HepG2 (cell line): ENCODE measurements at regions not wholly inside any gene's neighbourhood (a gene's known extent, or its start where the extent isn't known, plus 50 kb on each side); places are given as distances from the start of the nearest gene placed in this dataset.

ENCODE experiments used
- CEBPB ChIP-seq: IDR thresholded peaks from 2 replicates; pipeline ENCODE4 v1.6.1; 2011; ENCODE audit warnings: low read depth, low read length, improper control_type of control experiment, borderline replicate concordance
- EEA1 ChIP-seq: sonication (generic); formaldehyde crosslinking; IDR thresholded peaks from 2 replicates; pipeline ENCODE4 v1.5.1; 2020; ENCODE audit warnings: mild to moderate bottlenecking, missing genetic modification reagents, borderline replicate concordance
- FOXA3 ChIP-seq: IDR thresholded peaks from 2 replicates; pipeline ENCODE4 v1.6.1; 2016; ENCODE audit warnings: missing genetic modification reagents, missing compliant biosample characterization
- GMEB2 ChIP-seq: IDR thresholded peaks from 2 replicates; pipeline ENCODE4 v1.6.1; 2016; ENCODE audit warnings: missing biosample characterization, missing genetic modification reagents, low read depth
- IRF9 ChIP-seq: sonication (generic); formaldehyde crosslinking; IDR thresholded peaks from 2 replicates; pipeline ENCODE4 v1.8.0; 2022; ENCODE audit warnings: missing genetic modification reagents, mild to moderate bottlenecking, borderline replicate concordance
- JUND ChIP-seq: sonication (generic); formaldehyde crosslinking; IDR thresholded peaks from 2 replicates; pipeline ENCODE4 v1.8.0; 2022; ENCODE audit warnings: mild to moderate bottlenecking, missing genetic modification reagents
- MAFF ChIP-seq: IDR thresholded peaks from 2 replicates; pipeline ENCODE4 v1.6.1; 2011; ENCODE audit warnings: low read depth, low read length, improper control_type of control experiment
- MTA1 ChIP-seq: sonication (generic); formaldehyde crosslinking; IDR thresholded peaks from 2 replicates; pipeline ENCODE4 v1.4.0; 2020; ENCODE audit warnings: missing genetic modification reagents, mild to moderate bottlenecking, borderline replicate concordance
- MXD1 ChIP-seq: sonication (generic); formaldehyde crosslinking; IDR thresholded peaks from 2 replicates; pipeline ENCODE4 v1.4.0; 2020; ENCODE audit warnings: mild to moderate bottlenecking, missing genetic modification reagents
- PAX8 ChIP-seq: sonication (generic); formaldehyde crosslinking; IDR thresholded peaks from 2 replicates; pipeline ENCODE4 v1.8.0; 2022; ENCODE audit warnings: mild to moderate bottlenecking, missing genetic modification reagents, borderline replicate concordance
- PBX3 ChIP-seq: sonication (generic); formaldehyde crosslinking; IDR thresholded peaks from 2 replicates; pipeline ENCODE4 v1.8.1; 2023; ENCODE audit warnings: missing genetic modification reagents, inconsistent platforms, borderline replicate concordance
- PITX1 ChIP-seq: sonication (generic); formaldehyde crosslinking; IDR thresholded peaks from 2 replicates; pipeline ENCODE4 v1.5.1; 2020; ENCODE audit warnings: mild to moderate bottlenecking, missing genetic modification reagents
- SETDB1 ChIP-seq: sonication (generic); formaldehyde crosslinking; IDR thresholded peaks from 2 replicates; pipeline ENCODE4 v1.5.1; 2020; ENCODE audit warnings: missing genetic modification reagents, mild to moderate bottlenecking, borderline replicate concordance
- SIX4 ChIP-seq: sonication (generic); formaldehyde crosslinking; IDR thresholded peaks from 2 replicates; pipeline ENCODE4 v1.4.0; 2020; ENCODE audit warnings: missing genetic modification reagents
- SOX13 ChIP-seq, 3 experiments: fragments of 450-650 bp in 1 of 3; sonication (generic) in 1 of 3; formaldehyde crosslinking in 1 of 3; IDR thresholded peaks in 2 of 3; conservative IDR thresholded peaks in 1 of 3; 2 replicates each; pipeline versions ENCODE4 v1.5.0 to v1.6.1; 2016 to 2020; ENCODE audit warnings: antibody characterized with exemption in 1 of 3, mild to moderate bottlenecking in 1 of 3, missing compliant biosample characterization in 1 of 3, missing genetic modification reagents in 1 of 3, moderate library complexity in 1 of 3
- SOX6 ChIP-seq, 2 experiments: fragments of 450-650 bp in 1 of 2; sonication (generic) in 1 of 2; formaldehyde crosslinking in 1 of 2; IDR thresholded peaks; 2 replicates each; pipeline versions ENCODE4 v1.4.0 to v1.6.1; 2017 to 2020; ENCODE audit warnings: antibody characterized with exemption in 1 of 2, mild to moderate bottlenecking in 1 of 2, missing genetic modification reagents in 1 of 2
- ZBTB26 ChIP-seq: IDR thresholded peaks from 2 replicates; pipeline ENCODE4 v1.6.1; 2016; ENCODE audit warnings: missing compliant biosample characterization, missing genetic modification reagents, borderline replicate concordance
- ZMYM2 ChIP-seq: sonication (generic); formaldehyde crosslinking; IDR thresholded peaks from 2 replicates; pipeline ENCODE4 v1.8.0; 2022; ENCODE audit warnings: mild to moderate bottlenecking, missing genetic modification reagents
- ZMYM4 ChIP-seq: sonication (generic); formaldehyde crosslinking; IDR thresholded peaks from 2 replicates; pipeline ENCODE4 v1.8.1; 2023; ENCODE audit warnings: mild to moderate bottlenecking, missing genetic modification reagents
- ZNF296 ChIP-seq: sonication (generic); formaldehyde crosslinking; conservative IDR thresholded peaks from 2 replicates; pipeline ENCODE4 v1.5.0; 2020; ENCODE audit warnings: mild to moderate bottlenecking, missing genetic modification reagents
- ZNF432 ChIP-seq: sonication (generic); formaldehyde crosslinking; IDR thresholded peaks from 2 replicates; pipeline ENCODE4 v1.5.0; 2020; ENCODE audit warnings: missing genetic modification reagents, mild to moderate bottlenecking, borderline replicate concordance
- ZNF614 ChIP-seq: IDR thresholded peaks from 2 replicates; pipeline ENCODE4 v1.6.1; 2018; ENCODE audit warnings: missing biosample characterization, missing genetic modification reagents, inconsistent platforms, borderline replicate concordance
- ZNF672 ChIP-seq: sonication (generic); formaldehyde crosslinking; IDR thresholded peaks from 2 replicates; pipeline ENCODE4 v1.8.1; 2022; ENCODE audit warnings: missing genetic modification reagents
- ZNF792 ChIP-seq: IDR thresholded peaks from 2 replicates; pipeline ENCODE4 v1.6.1; 2016
- ZSCAN9 ChIP-seq: IDR thresholded peaks from 2 replicates; pipeline ENCODE4 v1.6.1; 2016; ENCODE audit warnings: borderline replicate concordance

- TF ChIP-seq ZNF614 (CRISPR knock-in tag) (no peak), MTA1 (CRISPR knock-in tag) (no peak), IRF9 (no peak), ZMYM2 (CRISPR knock-in tag) (no peak), ZNF296 (CRISPR knock-in tag) (no peak), MXD1 (CRISPR knock-in tag) (no peak), ZNF672 (no peak), PAX8 (CRISPR knock-in tag) (no peak), FOXA3 (peak; percentile 64; the same call in 1 of the 2 replicates), JUND (CRISPR knock-in tag) (no peak), EEA1 (CRISPR knock-in tag) (no peak), SETDB1 (CRISPR knock-in tag) (no peak), ZMYM4 (CRISPR knock-in tag) (no peak), PITX1 (CRISPR knock-in tag) (no peak), SOX6 (IDR thresholded peaks at IDR 0.05) (no peak), SOX6 (CRISPR knock-in tag; IDR thresholded peaks at IDR 0.05) (peak; percentile 34; the same call in 1 of the 2 replicates), PBX3 (CRISPR knock-in tag) (no peak), ZNF432 (CRISPR knock-in tag) (no peak), SIX4 (CRISPR knock-in tag) (peak; percentile 76; the same call in 1 of the 2 replicates), MAFF (no peak), CEBPB (peak; percentile 63), ZSCAN9 (CRISPR knock-in tag) (no peak), ZBTB26 (CRISPR knock-in tag) (no peak), SOX13 (IDR thresholded peaks at IDR 0.05) (no peak), SOX13 (CRISPR knock-in tag; conservative IDR thresholded peaks at IDR 0.05 in 1 of 2, IDR thresholded peaks at IDR 0.05 in 1 of 2) (peak in 1 of 2 experiments; percentile 58; a peak in 1 of 4 replicates), GMEB2 (CRISPR knock-in tag) (no peak), ZNF792 (CRISPR knock-in tag) (no peak)
Measured at GRCh38 chr12:93107514-93108312, 178.6 kb upstream of the EEA1 start (continued).
